WI38 (cell line): ENCODE measurements at regions not wholly inside any gene's neighbourhood (a gene's known extent, or its start where the extent isn't known, plus 50 kb on each side); places are given as distances from the start of the nearest gene placed in this dataset.
"Not testable (repeated sequence)": the region's sequence is repeated elsewhere in the genome, so short reads cannot be mapped to it uniquely, and the experiment has no call there.

Source experiments
- H3K4me3 ChIP-seq: 2 replicates; pipeline ENCODE4 v1.5.1; 2011; ENCODE audit warnings: low read depth, mild to moderate bottlenecking, control low read depth, low read length
- CTCF ChIP-seq: IDR thresholded peaks from 2 replicates; pipeline ENCODE4 v1.5.1; 2012; ENCODE audit warnings: low read depth, mild to moderate bottlenecking, control low read depth, low read length

DNA sequence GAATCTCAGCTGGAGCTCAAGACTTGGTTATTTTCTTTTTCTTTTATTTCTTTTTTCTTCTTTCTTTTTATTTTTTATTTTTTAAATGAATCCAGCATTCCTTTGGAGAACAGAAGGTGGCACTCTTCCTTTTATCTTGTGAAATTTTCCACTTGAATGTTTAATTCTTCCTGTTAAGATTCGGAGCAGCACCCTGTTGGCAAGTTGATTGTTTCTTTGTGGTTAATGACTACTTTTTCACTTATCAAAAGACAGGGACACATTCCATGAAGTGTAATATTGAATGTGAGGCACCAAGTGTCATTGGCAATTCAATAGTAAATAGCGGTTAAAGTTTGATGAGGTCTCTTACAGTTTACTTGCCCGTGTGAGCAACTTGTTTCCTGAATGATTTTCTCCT lies 240.5 kb upstream of the CHD1 start:
- no peak for TF ChIP-seq CTCF
- H3K4me3 ChIP-seq = no peak overlapping the region

GRCh38 chr5:99161538-99161937 lies 232.7 kb upstream of the CHD1 start:
- not testable (repeated sequence) for H3K4me3 ChIP-seq

- TF ChIP-seq CTCF = no peak
- no peak overlapping the region for H3K4me3 ChIP-seq
Measured at GRCh38 chr5:99156688-99157087, 227.9 kb upstream of the CHD1 start.

DNA sequence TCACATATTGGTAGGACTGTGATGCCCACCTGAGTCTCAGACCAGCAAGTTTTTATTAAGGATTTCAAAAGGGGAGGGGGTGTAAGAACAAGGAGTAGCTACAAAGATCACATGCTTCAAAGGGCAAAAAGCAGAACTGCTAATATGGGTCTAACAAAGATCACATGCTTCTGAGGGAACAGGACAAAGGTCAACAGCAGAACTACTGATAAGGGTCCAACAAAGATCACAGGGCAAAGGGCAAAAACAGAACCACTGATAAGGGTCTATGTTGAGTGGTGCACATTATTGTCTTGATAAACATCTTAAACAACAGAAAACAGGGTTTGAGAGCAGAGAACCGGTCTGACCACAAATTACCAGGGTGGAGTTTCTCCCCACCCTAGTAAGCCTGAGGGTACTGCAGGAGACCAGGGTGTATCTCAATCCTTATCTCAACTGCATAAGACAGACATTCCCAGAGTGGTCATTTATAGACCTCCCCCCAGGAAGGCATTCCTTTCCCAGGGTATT lies 214.5 kb upstream of the CHD1 start:
- not testable (repeated sequence) for H3K4me3 ChIP-seq

DNA sequence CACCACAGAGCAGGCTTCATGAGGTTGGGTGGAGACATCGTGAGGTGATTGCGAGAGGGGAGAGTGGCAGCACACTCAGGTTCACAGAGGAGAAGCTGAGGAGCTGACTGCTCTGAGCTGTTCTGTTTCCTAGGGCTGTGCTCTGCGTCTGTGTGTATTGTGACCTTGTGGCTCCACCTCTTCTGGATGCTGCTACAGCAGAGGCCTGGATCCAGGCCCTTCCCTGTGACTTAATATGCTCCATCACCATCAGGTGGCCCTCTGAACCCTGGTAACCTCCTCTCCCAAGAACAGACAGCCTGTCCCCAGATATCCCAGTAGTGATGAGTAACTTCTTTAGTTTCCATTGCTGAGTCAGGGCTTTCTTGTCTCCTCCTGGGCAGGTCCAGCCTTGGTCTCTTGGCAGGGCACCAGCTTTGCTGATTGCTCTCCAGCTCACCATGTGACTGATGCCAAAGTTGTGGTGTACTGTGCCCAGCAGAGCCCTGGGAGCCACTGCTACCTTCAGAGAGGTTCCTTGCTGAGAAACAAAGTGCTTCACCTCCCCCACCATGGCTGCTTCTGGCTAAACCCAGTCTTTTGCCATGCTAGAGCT lies 212.8 kb upstream of the CHD1 start:
- TF ChIP-seq CTCF = no peak
- no peak overlapping the region for H3K4me3 ChIP-seq

DNA sequence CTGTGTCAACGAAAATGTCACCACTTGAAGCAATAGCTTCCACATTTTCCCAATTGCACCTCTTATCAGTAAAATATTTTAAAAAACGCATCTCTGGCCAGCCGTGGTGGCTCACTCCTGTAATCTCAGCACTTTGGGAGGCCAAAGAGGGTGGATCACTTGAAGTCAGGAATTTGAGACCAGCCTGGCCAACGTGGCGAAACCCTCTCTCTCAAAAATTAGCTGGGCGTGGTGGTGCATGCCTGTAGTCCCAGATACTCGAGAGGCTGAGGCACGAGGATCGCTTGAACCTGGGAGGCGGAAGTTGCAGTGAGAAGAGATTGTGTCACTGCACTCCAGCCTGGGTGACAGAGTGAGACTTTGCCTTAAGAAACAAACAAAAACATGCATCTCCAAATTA lies 210.1 kb upstream of the CHD1 start:
- no peak overlapping the region for H3K4me3 ChIP-seq
- no peak for TF ChIP-seq CTCF

DNA sequence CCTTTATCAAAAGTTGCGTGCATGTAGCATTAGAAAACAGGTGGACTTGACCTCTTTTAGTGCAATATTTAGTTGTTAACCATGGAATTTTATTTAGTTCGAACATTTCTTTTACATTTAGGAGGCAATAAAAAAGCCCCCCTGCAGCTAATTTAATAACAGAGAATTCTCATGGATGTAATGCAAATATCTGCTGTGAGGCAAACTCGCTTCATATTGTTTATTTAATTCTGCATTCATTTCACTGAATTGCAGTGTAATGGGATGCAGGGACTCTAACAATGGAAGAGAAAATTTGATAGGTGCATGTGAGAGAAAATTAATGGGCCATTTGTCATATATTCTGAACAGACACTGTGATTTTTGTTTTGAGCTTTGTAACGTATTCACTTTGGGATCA lies 205.1 kb upstream of the CHD1 start:
- TF ChIP-seq CTCF = no peak
- H3K4me3 ChIP-seq = no peak overlapping the region

- no peak overlapping the region for H3K4me3 ChIP-seq
- no peak for TF ChIP-seq CTCF
Measured at GRCh38 chr5:99129768-99130501, 201.1 kb upstream of the CHD1 start.
